ENCODE measurements at regions not wholly inside any gene's neighbourhood (a gene's known extent, or its start where the extent isn't known, plus 50 kb on each side); places are given as distances from the start of the nearest gene placed in this dataset.

- no peaks in the 10 kb centered on the region for H3K36me3 ChIP-seq (ENCODE audit: control insufficient read depth, insufficient read depth, low read length, severe bottlenecking)
- no peaks in the 10 kb centered on the region for H3K4me1 ChIP-seq (ENCODE audit: control insufficient read depth, insufficient read depth, low read length)
- no peak overlapping the region for H3K9ac ChIP-seq (ENCODE audit: low read length)
- DNase-seq (ENCODE audit: low read depth), result no peak
- no peaks in the 10 kb centered on the region for H3K27me3 ChIP-seq (replicated peaks; ENCODE audit: control insufficient read depth, insufficient read depth, low read length)
- H3K9me3 ChIP-seq (ENCODE audit: control insufficient read depth, low read length), result no peaks in the 10 kb centered on the region
- H3K4me3 ChIP-seq (ENCODE audit: low read length), result no peak overlapping the region
These were observed 370.7 kb upstream of the TSHZ2 start for GRCh38 chr20:52601295-52601971.

DNA sequence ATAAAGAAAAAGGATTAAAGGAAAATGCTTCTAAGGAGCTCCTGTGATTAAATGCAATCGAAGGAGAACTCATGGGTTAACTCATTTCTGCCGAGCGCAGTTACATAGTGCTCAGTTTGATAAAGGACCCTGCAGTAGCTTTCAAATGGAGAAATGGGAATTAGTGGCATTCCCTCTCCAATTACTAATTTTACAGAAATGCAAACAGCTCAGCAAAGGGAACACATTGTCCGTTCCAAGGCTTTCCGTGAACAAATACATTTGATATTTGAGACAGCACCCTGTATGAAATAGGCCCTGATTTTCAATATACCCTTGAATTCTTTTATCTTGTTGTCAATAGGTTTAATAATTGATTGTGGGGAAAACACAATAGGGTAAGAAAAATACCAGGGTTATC is 375.9 kb upstream of the TSHZ2 start:
- no peaks in the 10 kb centered on the region for H3K36me3 ChIP-seq (ENCODE audit: control insufficient read depth, insufficient read depth, low read length, severe bottlenecking)
- no peak for DNase-seq (ENCODE audit: low read depth)
- H3K4me1 ChIP-seq (ENCODE audit: control insufficient read depth, insufficient read depth, low read length), result no peaks in the 10 kb centered on the region
- H3K9ac ChIP-seq (ENCODE audit: low read length), result no peak overlapping the region
- no peak overlapping the region for H3K4me3 ChIP-seq (ENCODE audit: low read length)
- H3K27me3 ChIP-seq (replicated peaks; ENCODE audit: control insufficient read depth, insufficient read depth, low read length), result no peaks in the 10 kb centered on the region
- H3K9me3 ChIP-seq (ENCODE audit: control insufficient read depth, low read length), result no peaks in the 10 kb centered on the region

DNA sequence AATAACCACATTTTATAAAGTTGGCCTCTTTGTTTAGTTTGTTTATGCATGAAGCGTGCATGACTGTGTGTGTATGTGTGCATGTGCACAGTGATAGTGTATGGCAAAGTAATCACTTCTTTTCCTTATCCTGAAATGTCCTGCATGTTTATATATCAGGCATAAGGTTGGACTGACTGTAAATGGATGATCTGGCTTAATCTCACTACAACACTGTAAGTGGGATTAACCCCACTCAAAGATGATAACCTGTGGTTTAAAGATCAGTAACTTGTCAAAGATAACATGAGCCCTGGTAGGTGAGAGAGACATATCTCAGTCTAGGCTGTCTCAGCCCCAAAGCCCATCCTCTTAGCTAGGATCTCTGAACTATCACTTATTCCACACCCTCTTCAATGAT is 376.6 kb upstream of the TSHZ2 start:
- DNase-seq (ENCODE audit: low read depth), result no peak
- Histone ChIP-seq H3K4me3 (ENCODE audit: low read length) (no peak overlapping the region), H3K36me3 (ENCODE audit: control insufficient read depth, insufficient read depth, low read length, severe bottlenecking) (no peaks in the 10 kb centered on the region), H3K9me3 (ENCODE audit: control insufficient read depth, low read length) (no peaks in the 10 kb centered on the region), H3K4me1 (ENCODE audit: control insufficient read depth, insufficient read depth, low read length) (no peaks in the 10 kb centered on the region), H3K27me3 (replicated peaks; ENCODE audit: control insufficient read depth, insufficient read depth, low read length) (no peaks in the 10 kb centered on the region), H3K9ac (ENCODE audit: low read length) (no peak overlapping the region)

DNA sequence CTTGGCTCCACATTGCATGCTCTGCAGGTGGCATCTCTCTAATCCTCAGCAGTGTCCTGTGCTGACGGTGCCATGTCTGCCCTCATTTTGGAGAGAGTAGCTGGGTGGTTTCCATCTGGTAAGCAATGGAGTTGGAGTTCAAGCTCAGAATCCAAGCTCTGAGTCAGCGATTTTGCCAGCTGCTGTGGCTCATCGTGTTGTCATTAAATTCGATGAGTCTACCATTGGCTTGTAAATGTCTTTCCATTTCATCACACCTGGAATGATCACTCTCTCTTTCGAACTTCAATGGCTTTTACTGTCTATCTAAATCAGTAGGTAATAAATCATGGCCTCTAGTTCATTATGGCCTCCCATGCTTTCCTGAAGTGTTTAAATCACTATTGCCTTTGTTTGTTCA is 378.5 kb upstream of the TSHZ2 start:
- Histone ChIP-seq H3K36me3 (ENCODE audit: control insufficient read depth, insufficient read depth, low read length, severe bottlenecking) (no peaks in the 10 kb centered on the region), H3K4me3 (ENCODE audit: low read length) (no peak overlapping the region), H3K9ac (ENCODE audit: low read length) (no peak overlapping the region), H3K4me1 (ENCODE audit: control insufficient read depth, insufficient read depth, low read length) (no peaks in the 10 kb centered on the region), H3K9me3 (ENCODE audit: control insufficient read depth, low read length) (no peaks in the 10 kb centered on the region), H3K27me3 (replicated peaks; ENCODE audit: control insufficient read depth, insufficient read depth, low read length) (no peaks in the 10 kb centered on the region)
- DNase-seq (ENCODE audit: low read depth), result no peak

DNA sequence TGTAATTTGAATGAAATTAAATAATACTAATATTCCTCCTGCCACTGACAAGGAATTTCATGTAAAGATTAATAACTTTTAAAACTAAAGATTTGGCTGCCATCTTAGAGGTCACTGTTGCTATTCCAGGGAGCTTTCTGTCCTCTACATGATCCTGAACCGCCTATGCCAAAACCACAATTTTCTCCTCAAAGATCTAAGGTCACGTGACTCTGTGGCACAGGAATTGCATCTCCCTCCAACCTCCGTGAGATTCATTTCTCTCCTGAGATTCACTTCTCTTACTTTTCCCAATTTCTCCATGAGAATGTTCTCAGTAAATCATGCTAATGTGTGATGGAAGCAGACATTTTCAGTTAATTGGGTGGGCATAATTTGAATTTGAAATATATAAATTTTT is 379.6 kb upstream of the TSHZ2 start:
- no peaks in the 10 kb centered on the region for H3K9me3 ChIP-seq (ENCODE audit: control insufficient read depth, low read length)
- H3K4me3 ChIP-seq (ENCODE audit: low read length), result no peak overlapping the region

GRCh38 chr20:52590100-52590499 is 382.1 kb upstream of the TSHZ2 start:
- Histone ChIP-seq H3K9ac (ENCODE audit: low read length) (no peak overlapping the region), H3K4me1 (ENCODE audit: control insufficient read depth, insufficient read depth, low read length) (no peaks in the 10 kb centered on the region), H3K27me3 (replicated peaks; ENCODE audit: control insufficient read depth, insufficient read depth, low read length) (no peaks in the 10 kb centered on the region), H3K4me3 (ENCODE audit: low read length) (no peak overlapping the region), H3K9me3 (ENCODE audit: control insufficient read depth, low read length) (no peaks in the 10 kb centered on the region), H3K36me3 (ENCODE audit: control insufficient read depth, insufficient read depth, low read length, severe bottlenecking) (no peaks in the 10 kb centered on the region)
- no peak for DNase-seq (ENCODE audit: low read depth)

More for the DNA sequence above, 379.6 kb upstream of the TSHZ2 start:
- H3K27me3 ChIP-seq (replicated peaks; ENCODE audit: control insufficient read depth, insufficient read depth, low read length), result no peaks in the 10 kb centered on the region
- DNase-seq (ENCODE audit: low read depth), result no peak
- H3K4me1 ChIP-seq (ENCODE audit: control insufficient read depth, insufficient read depth, low read length), result no peaks in the 10 kb centered on the region
- no peaks in the 10 kb centered on the region for H3K36me3 ChIP-seq (ENCODE audit: control insufficient read depth, insufficient read depth, low read length, severe bottlenecking)
- no peak overlapping the region for H3K9ac ChIP-seq (ENCODE audit: low read length)

DNA sequence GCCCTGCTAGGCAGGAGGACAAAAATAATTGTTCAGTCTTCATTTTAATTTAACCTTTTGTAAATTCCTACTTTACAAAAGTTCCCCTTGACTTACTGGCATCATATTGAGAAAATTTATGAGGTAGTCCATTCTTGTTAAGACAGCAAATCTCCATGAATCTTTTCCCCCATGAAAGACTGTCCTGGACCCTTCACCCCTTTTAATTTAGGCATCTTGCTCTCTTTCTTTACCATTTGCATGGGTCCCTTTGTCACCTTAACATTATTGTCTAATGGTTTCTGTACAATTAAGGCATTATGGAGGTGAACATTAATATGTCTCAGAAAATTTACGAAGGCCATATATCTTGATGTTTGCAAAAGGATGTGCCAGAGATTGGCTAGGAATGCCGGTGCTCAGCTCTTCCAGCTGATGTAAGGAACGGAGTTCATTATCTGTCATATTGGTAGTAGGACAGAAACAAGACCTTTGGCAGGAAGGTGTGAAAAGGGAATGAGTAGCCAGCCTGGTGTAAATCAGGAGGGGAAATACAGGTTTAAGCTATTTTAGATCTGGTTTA is 382.8 kb upstream of the TSHZ2 start:
- no peaks in the 10 kb centered on the region for H3K4me1 ChIP-seq (ENCODE audit: control insufficient read depth, insufficient read depth, low read length)
- H3K9ac ChIP-seq (ENCODE audit: low read length), result no peak overlapping the region
- H3K4me3 ChIP-seq (ENCODE audit: low read length), result no peak overlapping the region
- DNase-seq (ENCODE audit: low read depth), result no peak
- H3K9me3 ChIP-seq (ENCODE audit: control insufficient read depth, low read length), result no peaks in the 10 kb centered on the region
- no peaks in the 10 kb centered on the region for H3K27me3 ChIP-seq (replicated peaks; ENCODE audit: control insufficient read depth, insufficient read depth, low read length)
- H3K36me3 ChIP-seq (ENCODE audit: control insufficient read depth, insufficient read depth, low read length, severe bottlenecking), result no peaks in the 10 kb centered on the region

DNA sequence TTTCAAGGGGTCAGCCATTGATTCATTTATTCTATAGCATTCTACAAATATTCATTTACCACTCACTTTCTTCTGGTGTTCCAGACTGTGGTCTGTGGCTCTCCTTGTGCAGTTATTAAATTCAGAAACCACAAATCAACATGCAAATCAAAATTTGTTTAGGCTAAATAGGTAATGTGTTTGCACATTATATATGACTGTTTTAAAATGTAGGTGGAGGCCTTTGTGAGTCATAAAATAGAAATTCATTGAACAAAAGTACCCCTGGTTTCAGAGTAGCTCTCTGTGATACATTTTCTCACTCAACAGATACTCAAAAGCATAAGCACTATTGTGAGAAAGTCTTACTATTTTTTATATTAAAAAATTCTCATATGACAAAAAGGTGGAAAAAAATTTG is 385.5 kb upstream of the TSHZ2 start:
- Histone ChIP-seq H3K36me3 (ENCODE audit: control insufficient read depth, insufficient read depth, low read length, severe bottlenecking) (no peaks in the 10 kb centered on the region), H3K9ac (ENCODE audit: low read length) (no peak overlapping the region), H3K4me3 (ENCODE audit: low read length) (no peak overlapping the region), H3K9me3 (ENCODE audit: control insufficient read depth, low read length) (no peaks in the 10 kb centered on the region), H3K27me3 (replicated peaks; ENCODE audit: control insufficient read depth, insufficient read depth, low read length) (no peaks in the 10 kb centered on the region), H3K4me1 (ENCODE audit: control insufficient read depth, insufficient read depth, low read length) (no peaks in the 10 kb centered on the region)
- DNase-seq (ENCODE audit: low read depth), result no peak

DNA sequence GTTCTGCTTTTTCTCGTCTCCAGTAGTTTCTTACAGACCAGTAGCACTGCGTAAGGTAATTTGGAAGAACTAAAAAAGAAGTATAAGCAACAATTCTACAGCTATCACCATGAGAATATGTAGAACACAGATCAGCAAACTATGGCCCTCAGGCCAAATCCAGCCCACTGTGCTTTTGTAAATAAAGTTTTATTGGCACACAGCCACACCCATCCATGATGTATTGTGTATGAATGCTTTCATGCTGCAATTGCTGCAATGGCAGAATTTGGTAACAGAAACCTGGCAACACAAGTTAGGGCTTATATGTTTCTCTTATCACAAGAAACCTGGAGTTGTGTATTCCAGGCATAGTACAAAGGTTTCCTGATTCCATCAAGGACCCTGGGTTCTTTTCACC is 386.8 kb upstream of the TSHZ2 start:
- no peak for DNase-seq (ENCODE audit: low read depth)
- Histone ChIP-seq H3K36me3 (ENCODE audit: control insufficient read depth, insufficient read depth, low read length, severe bottlenecking) (no peaks in the 10 kb centered on the region), H3K9ac (ENCODE audit: low read length) (no peak overlapping the region), H3K9me3 (ENCODE audit: control insufficient read depth, low read length) (no peaks in the 10 kb centered on the region), H3K4me3 (ENCODE audit: low read length) (no peak overlapping the region), H3K4me1 (ENCODE audit: control insufficient read depth, insufficient read depth, low read length) (no peaks in the 10 kb centered on the region), H3K27me3 (replicated peaks; ENCODE audit: control insufficient read depth, insufficient read depth, low read length) (no peaks in the 10 kb centered on the region)

- H3K4me1 ChIP-seq (ENCODE audit: control insufficient read depth, insufficient read depth, low read length), result no peaks in the 10 kb centered on the region
These were observed 387.0 kb upstream of the ZFP64 start for GRCh38 chr20:52578559-52578958.

DNA sequence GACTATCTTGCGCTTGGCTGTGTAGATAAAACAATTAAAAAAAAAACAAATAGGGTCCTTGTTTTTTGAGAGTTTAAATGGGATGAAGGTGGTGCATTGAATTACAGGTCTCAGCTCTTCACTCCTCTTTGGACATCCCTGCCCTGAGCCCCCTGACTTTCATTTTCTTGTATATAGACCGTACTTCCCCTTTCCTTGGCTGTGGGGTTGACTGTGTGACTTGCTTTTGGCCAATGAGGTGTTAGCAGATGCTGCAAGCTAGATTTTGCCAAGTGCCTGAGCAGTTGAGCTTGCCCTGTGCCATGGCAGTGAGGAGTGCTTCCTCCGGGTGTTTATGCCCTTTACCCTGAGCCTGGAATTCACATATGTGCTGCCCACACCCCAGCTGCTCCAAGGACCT is 386.1 kb upstream of the ZFP64 start:
- no peaks in the 10 kb centered on the region for H3K27me3 ChIP-seq (replicated peaks; ENCODE audit: control insufficient read depth, insufficient read depth, low read length)
- peaks cover 4% of the 10 kb centered on the region for H3K9me3 ChIP-seq (ENCODE audit: control insufficient read depth, low read length)
- no peaks in the 10 kb centered on the region for H3K4me1 ChIP-seq (ENCODE audit: control insufficient read depth, insufficient read depth, low read length)
- H3K36me3 ChIP-seq (ENCODE audit: control insufficient read depth, insufficient read depth, low read length, severe bottlenecking), result no peaks in the 10 kb centered on the region
- H3K9ac ChIP-seq (ENCODE audit: low read length), result no peak overlapping the region
- H3K4me3 ChIP-seq (ENCODE audit: low read length), result no peak overlapping the region
- no peak for DNase-seq (ENCODE audit: low read depth)

More at GRCh38 chr20:52578559-52578958, 387.0 kb upstream of the ZFP64 start:
- Histone ChIP-seq H3K9me3 (ENCODE audit: control insufficient read depth, low read length) (no peaks in the 10 kb centered on the region), H3K4me3 (ENCODE audit: low read length) (no peak overlapping the region), H3K9ac (ENCODE audit: low read length) (no peak overlapping the region), H3K36me3 (ENCODE audit: control insufficient read depth, insufficient read depth, low read length, severe bottlenecking) (no peaks in the 10 kb centered on the region), H3K27me3 (replicated peaks; ENCODE audit: control insufficient read depth, insufficient read depth, low read length) (no peaks in the 10 kb centered on the region)
- no peak for DNase-seq (ENCODE audit: low read depth)

- Histone ChIP-seq H3K36me3 (ENCODE audit: control insufficient read depth, insufficient read depth, low read length, severe bottlenecking) (no peaks in the 10 kb centered on the region), H3K9me3 (ENCODE audit: control insufficient read depth, low read length) (peaks cover 7% of the 10 kb centered on the region), H3K27me3 (replicated peaks; ENCODE audit: control insufficient read depth, insufficient read depth, low read length) (no peaks in the 10 kb centered on the region), H3K9ac (ENCODE audit: low read length) (no peak overlapping the region), H3K4me3 (ENCODE audit: low read length) (no peak overlapping the region), H3K4me1 (ENCODE audit: control insufficient read depth, insufficient read depth, low read length) (no peaks in the 10 kb centered on the region)
- no peak for DNase-seq (ENCODE audit: low read depth)
These were observed 381.1 kb upstream of the ZFP64 start for GRCh38 chr20:52572687-52573086.
